ENCODE measurements at regions not wholly inside any gene's neighbourhood (a gene's known extent, or its start where the extent isn't known, plus 50 kb on each side); places are given as distances from the start of the nearest gene placed in this dataset.

DNA sequence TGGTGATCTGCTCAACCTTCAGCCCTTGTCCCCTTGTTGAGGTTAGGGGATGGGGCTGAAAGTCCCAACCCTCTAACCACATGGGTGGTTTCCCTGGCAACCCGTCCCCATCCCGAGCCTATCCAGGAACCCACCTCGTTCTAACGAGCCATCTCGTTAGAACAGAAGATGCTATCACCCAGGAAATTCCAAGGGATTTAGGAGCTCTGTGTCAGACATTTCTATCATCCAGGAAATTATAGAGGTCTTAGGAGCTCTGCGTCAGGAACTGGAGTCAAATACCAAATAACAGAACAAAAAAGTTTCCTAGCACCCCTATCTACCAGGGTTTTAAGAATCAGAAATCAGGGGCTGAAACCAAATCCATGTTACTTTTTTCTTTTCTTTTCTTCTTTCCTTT is 90.3 kb upstream of the LCLAT1 start:
- H3K27me3 ChIP-seq (ENCODE audit: control insufficient read depth in 1 of 2, insufficient read depth in 2 of 2, low read length in 2 of 2): no peaks in the 10 kb centered on the region
- no peak overlapping the region for H3K4me3 ChIP-seq (ENCODE audit: low read length in 2 of 2)
- H3K27ac ChIP-seq (ENCODE audit: low read length): no peak overlapping the region
- no peaks in the 10 kb centered on the region for H3K9me3 ChIP-seq (ENCODE audit: control insufficient read depth in 2 of 2, low read length in 2 of 2)
- H3K4me1 ChIP-seq (ENCODE audit: control insufficient read depth, insufficient read depth, low read length): peaks cover 30% of the 10 kb centered on the region
- no peaks in the 10 kb centered on the region for H3K36me3 ChIP-seq (ENCODE audit: control insufficient read depth in 2 of 2, insufficient read depth in 2 of 2, low read length in 2 of 2)
- no peak overlapping the region for H3K9ac ChIP-seq (ENCODE audit: low read length in 2 of 2)

DNA sequence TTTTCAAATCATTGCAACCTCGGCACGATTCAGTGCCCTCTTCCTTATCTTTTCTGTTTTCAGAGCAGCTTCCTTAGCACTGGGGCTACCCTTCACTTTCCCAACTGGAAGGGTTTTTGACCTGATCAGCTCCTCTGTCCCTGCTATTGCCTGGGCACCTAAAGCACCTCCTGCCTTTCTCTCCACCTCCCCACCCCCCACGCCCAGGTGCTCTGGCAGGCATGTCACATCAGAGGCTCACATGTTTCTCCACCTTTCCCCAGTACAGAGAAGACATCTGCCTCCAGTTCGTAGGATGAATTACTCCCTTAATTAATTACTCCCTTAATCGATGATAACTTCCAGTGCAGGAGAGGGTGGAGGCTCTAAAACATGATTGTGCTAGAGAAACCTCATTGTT is 88.7 kb upstream of the LCLAT1 start:
- Histone ChIP-seq H3K27me3 (ENCODE audit: control insufficient read depth in 1 of 2, insufficient read depth in 2 of 2, low read length in 2 of 2) (no peaks in the 10 kb centered on the region), H3K36me3 (ENCODE audit: control insufficient read depth in 2 of 2, insufficient read depth in 2 of 2, low read length in 2 of 2) (no peaks in the 10 kb centered on the region), H3K9me3 (ENCODE audit: control insufficient read depth in 2 of 2, low read length in 2 of 2) (no peaks in the 10 kb centered on the region), H3K9ac (ENCODE audit: low read length in 2 of 2) (no peak overlapping the region), H3K4me3 (ENCODE audit: low read length in 2 of 2) (no peak overlapping the region), H3K4me1 (ENCODE audit: control insufficient read depth, insufficient read depth, low read length) (peaks cover 45% of the 10 kb centered on the region), H3K27ac (ENCODE audit: low read length) (peak overlapping the region; percentile 73)

DNA sequence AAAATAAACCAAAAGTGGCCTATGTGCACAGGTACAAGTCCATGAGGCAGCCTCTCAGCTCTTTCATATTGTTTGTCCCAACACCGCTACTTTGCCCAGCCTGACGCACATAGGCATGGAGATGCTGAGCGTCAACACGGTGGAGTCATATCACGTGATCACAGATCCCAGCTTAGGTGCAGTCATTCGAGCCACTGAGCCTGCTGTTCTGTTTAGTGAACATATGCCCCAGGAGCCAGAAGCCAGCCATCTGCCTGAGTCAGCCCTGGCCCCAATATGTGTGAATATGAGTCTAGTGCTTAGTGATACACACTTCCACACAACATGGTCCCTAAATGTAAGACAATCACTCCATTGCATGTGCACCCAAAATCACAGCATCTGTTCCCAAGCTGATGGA is 88.2 kb upstream of the LCLAT1 start:
- peak overlapping the region; percentile 73 for H3K27ac ChIP-seq (ENCODE audit: low read length)

GRCh38 chr2:30359644-30360167 is 87.3 kb upstream of the LCLAT1 start:
- H3K36me3 ChIP-seq (ENCODE audit: control insufficient read depth in 2 of 2, insufficient read depth in 2 of 2, low read length in 2 of 2): no peaks in the 10 kb centered on the region
- peak overlapping the region; percentile 73 for H3K27ac ChIP-seq (ENCODE audit: low read length)

More for the DNA sequence above, 88.2 kb upstream of the LCLAT1 start:
- no peaks in the 10 kb centered on the region for H3K9me3 ChIP-seq (ENCODE audit: control insufficient read depth in 2 of 2, low read length in 2 of 2)
- peaks cover 47% of the 10 kb centered on the region for H3K4me1 ChIP-seq (ENCODE audit: control insufficient read depth, insufficient read depth, low read length)
- H3K4me3 ChIP-seq (ENCODE audit: low read length in 2 of 2): no peak overlapping the region
- no peaks in the 10 kb centered on the region for H3K36me3 ChIP-seq (ENCODE audit: control insufficient read depth in 2 of 2, insufficient read depth in 2 of 2, low read length in 2 of 2)
- no peaks in the 10 kb centered on the region for H3K27me3 ChIP-seq (ENCODE audit: control insufficient read depth in 1 of 2, insufficient read depth in 2 of 2, low read length in 2 of 2)
- H3K9ac ChIP-seq (ENCODE audit: low read length in 2 of 2): no peak overlapping the region

GRCh38 chr2:30361751-30362394 is 85.2 kb upstream of the LCLAT1 start:
- H3K4me1 ChIP-seq (ENCODE audit: control insufficient read depth, insufficient read depth, low read length): peaks cover 52% of the 10 kb centered on the region
- no peak overlapping the region for H3K9ac ChIP-seq (ENCODE audit: low read length in 2 of 2)
- H3K27ac ChIP-seq (ENCODE audit: low read length): no peak overlapping the region
- H3K9me3 ChIP-seq (ENCODE audit: control insufficient read depth in 2 of 2, low read length in 2 of 2): no peaks in the 10 kb centered on the region
- no peaks in the 10 kb centered on the region for H3K36me3 ChIP-seq (ENCODE audit: control insufficient read depth in 2 of 2, insufficient read depth in 2 of 2, low read length in 2 of 2)
- H3K4me3 ChIP-seq (ENCODE audit: low read length in 2 of 2): no peak overlapping the region
- H3K27me3 ChIP-seq (ENCODE audit: control insufficient read depth in 1 of 2, insufficient read depth in 2 of 2, low read length in 2 of 2): no peaks in the 10 kb centered on the region

More at GRCh38 chr2:30359644-30360167, 87.3 kb upstream of the LCLAT1 start:
- Histone ChIP-seq H3K4me3 (ENCODE audit: low read length in 2 of 2) (peak overlapping the region in 1 of 2 donors; percentile 29), H3K4me1 (ENCODE audit: control insufficient read depth, insufficient read depth, low read length) (peaks cover 47% of the 10 kb centered on the region), H3K9me3 (ENCODE audit: control insufficient read depth in 2 of 2, low read length in 2 of 2) (no peaks in the 10 kb centered on the region), H3K9ac (ENCODE audit: low read length in 2 of 2) (peak overlapping the region in 1 of 2 donors; percentile 29), H3K27me3 (ENCODE audit: control insufficient read depth in 1 of 2, insufficient read depth in 2 of 2, low read length in 2 of 2) (no peaks in the 10 kb centered on the region)

- no peaks in the 10 kb centered on the region for H3K36me3 ChIP-seq (ENCODE audit: control insufficient read depth in 2 of 2, insufficient read depth in 2 of 2, low read length in 2 of 2)
- H3K27ac ChIP-seq (ENCODE audit: low read length): peak overlapping the region; percentile 38
- no peaks in the 10 kb centered on the region for H3K9me3 ChIP-seq (ENCODE audit: control insufficient read depth in 2 of 2, low read length in 2 of 2)
- peaks cover 56% of the 10 kb centered on the region for H3K4me1 ChIP-seq (ENCODE audit: control insufficient read depth, insufficient read depth, low read length)
- H3K4me3 ChIP-seq (ENCODE audit: low read length in 2 of 2): peak overlapping the region in 1 of 2 donors; percentile 8
- no peak overlapping the region for H3K9ac ChIP-seq (ENCODE audit: low read length in 2 of 2)
- H3K27me3 ChIP-seq (ENCODE audit: control insufficient read depth in 1 of 2, insufficient read depth in 2 of 2, low read length in 2 of 2): no peaks in the 10 kb centered on the region
Measured at GRCh38 chr2:30362468-30363081, 84.5 kb upstream of the LCLAT1 start.

- Histone ChIP-seq H3K27me3 (ENCODE audit: control insufficient read depth in 1 of 2, insufficient read depth in 2 of 2, low read length in 2 of 2) (no peaks in the 10 kb centered on the region), H3K4me1 (ENCODE audit: control insufficient read depth, insufficient read depth, low read length) (peaks cover 58% of the 10 kb centered on the region), H3K9ac (ENCODE audit: low read length in 2 of 2) (no peak overlapping the region), H3K4me3 (ENCODE audit: low read length in 2 of 2) (no peak overlapping the region), H3K36me3 (ENCODE audit: control insufficient read depth in 2 of 2, insufficient read depth in 2 of 2, low read length in 2 of 2) (no peaks in the 10 kb centered on the region), H3K27ac (ENCODE audit: low read length) (peak overlapping the region; percentile 38), H3K9me3 (ENCODE audit: control insufficient read depth in 2 of 2, low read length in 2 of 2) (no peaks in the 10 kb centered on the region)
Measured at GRCh38 chr2:30363406-30363805, 83.6 kb upstream of the LCLAT1 start.

DNA sequence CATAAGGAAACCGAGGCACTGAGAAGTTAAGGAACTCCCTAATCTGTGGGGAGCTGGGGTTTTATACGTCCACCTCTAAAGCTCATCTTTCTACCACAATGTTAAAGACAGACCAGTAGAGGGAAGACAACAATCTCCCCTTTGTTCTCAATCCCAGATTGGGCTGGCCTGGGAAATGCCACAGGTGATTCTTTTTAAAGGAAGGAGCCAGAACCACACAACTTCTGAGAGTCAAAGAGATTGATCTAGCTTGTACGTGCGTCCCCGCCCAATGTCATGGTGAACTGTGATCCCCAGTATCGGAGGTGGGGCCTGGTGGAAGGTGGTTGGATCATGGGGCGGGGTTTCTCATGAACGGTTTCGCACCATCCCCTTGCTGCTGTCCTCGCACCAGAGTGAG is 81.8 kb upstream of the LCLAT1 start:
- Histone ChIP-seq H3K4me1 (ENCODE audit: control insufficient read depth, insufficient read depth, low read length) (peaks cover 41% of the 10 kb centered on the region), H3K27ac (ENCODE audit: low read length) (no peak overlapping the region), H3K27me3 (ENCODE audit: control insufficient read depth in 1 of 2, insufficient read depth in 2 of 2, low read length in 2 of 2) (no peaks in the 10 kb centered on the region), H3K9me3 (ENCODE audit: control insufficient read depth in 2 of 2, low read length in 2 of 2) (no peaks in the 10 kb centered on the region), H3K9ac (ENCODE audit: low read length in 2 of 2) (no peak overlapping the region), H3K36me3 (ENCODE audit: control insufficient read depth in 2 of 2, insufficient read depth in 2 of 2, low read length in 2 of 2) (no peaks in the 10 kb centered on the region), H3K4me3 (ENCODE audit: low read length in 2 of 2) (no peak overlapping the region)

DNA sequence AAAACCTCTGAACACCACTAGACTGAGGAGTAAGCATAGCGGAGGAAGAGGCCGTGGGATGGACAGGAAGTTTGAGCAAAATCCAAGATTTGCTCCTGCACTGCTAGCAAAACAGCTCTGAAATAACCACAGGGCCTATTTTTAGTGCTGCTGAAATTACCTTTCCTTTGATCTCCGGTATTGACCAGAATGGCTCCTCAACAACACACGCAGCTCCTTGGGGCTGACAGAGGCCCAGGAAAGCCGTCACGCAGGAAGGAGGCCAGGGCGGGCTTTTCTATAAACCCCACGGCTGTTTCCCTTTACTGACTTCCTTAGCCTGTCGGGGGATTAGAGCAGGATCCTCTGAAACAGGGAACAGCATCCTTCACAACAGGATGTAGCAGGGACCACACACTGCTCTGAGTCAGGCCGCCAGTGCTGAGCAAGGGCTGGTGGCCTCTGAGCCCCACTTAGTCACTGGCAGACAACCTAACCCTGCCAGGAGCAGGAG is 80.8 kb upstream of the LCLAT1 start:
- Histone ChIP-seq H3K4me3 (ENCODE audit: low read length in 2 of 2) (no peak overlapping the region), H3K9me3 (ENCODE audit: control insufficient read depth in 2 of 2, low read length in 2 of 2) (no peaks in the 10 kb centered on the region), H3K27me3 (ENCODE audit: control insufficient read depth in 1 of 2, insufficient read depth in 2 of 2, low read length in 2 of 2) (no peaks in the 10 kb centered on the region), H3K9ac (ENCODE audit: low read length in 2 of 2) (no peak overlapping the region), H3K4me1 (ENCODE audit: control insufficient read depth, insufficient read depth, low read length) (peaks cover 32% of the 10 kb centered on the region), H3K27ac (ENCODE audit: low read length) (no peak overlapping the region), H3K36me3 (ENCODE audit: control insufficient read depth in 2 of 2, insufficient read depth in 2 of 2, low read length in 2 of 2) (no peaks in the 10 kb centered on the region)

GRCh38 chr2:30367232-30368070 is 79.6 kb upstream of the LCLAT1 start:
- Histone ChIP-seq H3K4me1 (ENCODE audit: control insufficient read depth, insufficient read depth, low read length) (peaks cover 22% of the 10 kb centered on the region), H3K4me3 (ENCODE audit: low read length in 2 of 2) (no peak overlapping the region), H3K27ac (ENCODE audit: low read length) (no peak overlapping the region), H3K36me3 (ENCODE audit: control insufficient read depth in 2 of 2, insufficient read depth in 2 of 2, low read length in 2 of 2) (no peaks in the 10 kb centered on the region), H3K9ac (ENCODE audit: low read length in 2 of 2) (no peak overlapping the region), H3K9me3 (ENCODE audit: control insufficient read depth in 2 of 2, low read length in 2 of 2) (no peaks in the 10 kb centered on the region), H3K27me3 (ENCODE audit: control insufficient read depth in 1 of 2, insufficient read depth in 2 of 2, low read length in 2 of 2) (no peaks in the 10 kb centered on the region)

Measured in stomach smooth muscle (tissue), 2 donors.